OCI-LY3 (cell line): ENCODE measurements at regions not wholly inside any gene's neighbourhood (a gene's known extent, or its start where the extent isn't known, plus 50 kb on each side); places are given as distances from the start of the nearest gene placed in this dataset.

Experiments used
- H2AFZ ChIP-seq: fragments of 200-600, 300-600 bp; shearing (Covaris generic); 2 replicates; pipeline ENCODE4 v1.6.0; 2014; ENCODE audit warnings: antibody characterized with exemption, low read depth, low read length
- H3K27ac ChIP-seq: fragments of 200-600, 300-600 bp; sonication (generic); 2 replicates; pipeline ENCODE4 v1.5.1; 2014; ENCODE audit warnings: mild to moderate bottlenecking, low read length, moderate library complexity, mixed read lengths
- H3K27me3 ChIP-seq: fragments of 200-600, 300-600 bp; sonication (generic); 2 replicates; pipeline ENCODE4 v1.6.1; 2014; ENCODE audit warnings: low read depth, low read length, mixed read lengths
- H3K36me3 ChIP-seq: fragments of 200-600, 300-600 bp; sonication (generic); replicated peaks from 2 replicates; pipeline ENCODE3; 2014; ENCODE audit warnings: low read depth, low read length, mixed read lengths
- H3K4me1 ChIP-seq: fragments of 300-600, 200-600 bp; sonication (generic); 2 replicates; pipeline ENCODE4 v1.6.1; 2014; ENCODE audit warnings: low read length, mixed read lengths
- H3K4me2 ChIP-seq: fragments of 200-600, 300-600 bp; sonication (generic); 2 replicates; pipeline ENCODE4 v1.6.1; 2014; ENCODE audit warnings: low read length, mixed read lengths
- H3K4me3 ChIP-seq: fragments of 300-600, 200-600 bp; sonication (generic); 2 replicates; pipeline ENCODE4 v1.5.1; 2014; ENCODE audit warnings: antibody characterized with exemption, mild to moderate bottlenecking, low read length, moderate library complexity
- H3K79me2 ChIP-seq: fragments of 300-600, 200-600 bp; shearing (Covaris generic); 2 replicates; pipeline ENCODE4 v1.6.1; 2014; ENCODE audit warnings: mild to moderate bottlenecking, low read length, mixed read lengths
- H3K9ac ChIP-seq: fragments of 300-600, 200-600 bp; shearing (Covaris generic); 2 replicates; pipeline ENCODE4 v1.6.0; 2014; ENCODE audit warnings: mild to moderate bottlenecking, low read length, moderate library complexity
- H3K9me3 ChIP-seq: fragments of 200-600, 300-600 bp; shearing (Covaris generic); 2 replicates; pipeline ENCODE4 v1.6.1; 2014; ENCODE audit warnings: low read length, mixed read lengths; ENCODE audit not compliant: insufficient read depth
- H4K20me1 ChIP-seq: fragments of 200-600, 300-600 bp; sonication (generic); 2 replicates; pipeline ENCODE4 v1.6.1; 2016; ENCODE audit warnings: low read length, mixed read lengths; ENCODE audit not compliant: insufficient read depth
- CTCF ChIP-seq: fragments of 200-600, 300-600 bp; sonication (generic); IDR thresholded peaks from 2 replicates; pipeline ENCODE4 v1.5.1; 2014; ENCODE audit warnings: antibody characterized with exemption, low read length, low read depth
- EZH2phosphoT487 ChIP-seq: fragments of 200-600 bp; shearing (Covaris generic); IDR thresholded peaks from 2 replicates; pipeline ENCODE4 v1.6.1; 2018; ENCODE audit warnings: antibody characterized with exemption, mixed run types, low read depth

- no peak for TF ChIP-seq EZH2phosphoT487
- no peak for TF ChIP-seq CTCF
- H3K27ac ChIP-seq = no peak overlapping the region
- H3K4me3 ChIP-seq = no peak overlapping the region
- H3K9me3 ChIP-seq = no peaks in the 10 kb centered on the region
- no peak overlapping the region for H3K9ac ChIP-seq
- H3K27me3 ChIP-seq = peaks cover 11% of the 10 kb centered on the region
- H4K20me1 ChIP-seq = no peaks in the 10 kb centered on the region
- H3K4me2 ChIP-seq = no peak overlapping the region
- H2AFZ ChIP-seq = no peak overlapping the region
- no peaks in the 10 kb centered on the region for H3K36me3 ChIP-seq
- H3K79me2 ChIP-seq = no peaks in the 10 kb centered on the region
- H3K4me1 ChIP-seq = no peaks in the 10 kb centered on the region
Measured at GRCh38 chr3:159625594-159625993, 363.0 kb upstream of the IL12A start.

- Histone ChIP-seq H3K4me3 (no peak overlapping the region), H3K9ac (no peak overlapping the region), H3K4me1 (no peaks in the 10 kb centered on the region), H3K79me2 (no peaks in the 10 kb centered on the region), H3K27ac (no peak overlapping the region), H4K20me1 (no peaks in the 10 kb centered on the region), H3K36me3 (no peaks in the 10 kb centered on the region), H3K4me2 (no peak overlapping the region), H3K27me3 (peaks cover 11% of the 10 kb centered on the region), H3K9me3 (no peaks in the 10 kb centered on the region), H2AFZ (no peak overlapping the region)
- no peak for TF ChIP-seq CTCF
- no peak for TF ChIP-seq EZH2phosphoT487
Measured at GRCh38 chr3:159626598-159626997, 362.0 kb upstream of the IL12A start.

- no peak overlapping the region for H2AFZ ChIP-seq
- H4K20me1 ChIP-seq = no peaks in the 10 kb centered on the region
- TF ChIP-seq EZH2phosphoT487 (no peak), CTCF (no peak)
- H3K4me1 ChIP-seq = no peaks in the 10 kb centered on the region
- H3K4me3 ChIP-seq = no peak overlapping the region
- no peaks in the 10 kb centered on the region for H3K9me3 ChIP-seq
- no peak overlapping the region for H3K27ac ChIP-seq
- no peaks in the 10 kb centered on the region for H3K36me3 ChIP-seq
- H3K27me3 ChIP-seq = peaks cover 11% of the 10 kb centered on the region
- no peak overlapping the region for H3K4me2 ChIP-seq
- no peaks in the 10 kb centered on the region for H3K79me2 ChIP-seq
- no peak overlapping the region for H3K9ac ChIP-seq
Measured at GRCh38 chr3:159627229-159627628, 361.4 kb upstream of the IL12A start.

GRCh38 chr3:159627634-159628033 lies 361.0 kb upstream of the IL12A start:
- Histone ChIP-seq H3K9ac (no peak overlapping the region), H3K4me2 (no peak overlapping the region), H3K36me3 (no peaks in the 10 kb centered on the region), H3K79me2 (no peaks in the 10 kb centered on the region), H3K27ac (no peak overlapping the region), H3K4me1 (no peaks in the 10 kb centered on the region), H2AFZ (no peak overlapping the region), H3K27me3 (peaks cover 11% of the 10 kb centered on the region), H4K20me1 (no peaks in the 10 kb centered on the region), H3K9me3 (no peaks in the 10 kb centered on the region), H3K4me3 (no peak overlapping the region)
- no peak for TF ChIP-seq CTCF
- no peak for TF ChIP-seq EZH2phosphoT487
